Panc1 (cell line): ENCODE measurements at regions not wholly inside any gene's neighbourhood (a gene's known extent, or its start where the extent isn't known, plus 50 kb on each side); places are given as distances from the start of the nearest gene placed in this dataset.

Experiments
- ATAC-seq: fragments of 200-7000 bp; cut with Tn5 transposase; 2 replicates; pipeline ENCODE4 v1.9.1; 2020; ENCODE audit warnings: mild to moderate bottlenecking, moderate library complexity
- BruUV-seq: library from RNA; stranded (reverse); fragments of 400-500 nt; replicated peaks from 2 replicates; lab custom pipeline; 2021; lab: Mats Ljungman, UMichigan
- CTCF ChIA-PET: fragments of 300-600 bp; sonication (Branson Sonifier 250); formaldehyde crosslinking; loops from one replicate; lab custom pipeline; 2022; ENCODE audit warnings: antibody characterized with exemption; lab: Charles Lee
- POLR2A ChIA-PET: fragments of 300-600 bp; sonication (Branson Sonifier 250); formaldehyde crosslinking; loops from one replicate; lab custom pipeline; 2022; ENCODE audit warnings: antibody characterized with exemption; lab: Charles Lee
- DNase-seq: peaks from one replicate; pipeline ENCODE4 v3.0.0-alpha.2; 2010; ENCODE audit warnings: low read depth, low spot score
- H3K27ac ChIP-seq: 2 replicates; pipeline ENCODE4 v1.5.1; 2011; ENCODE audit warnings: mild to moderate bottlenecking, low read length, inconsistent platforms
- H3K27me3 ChIP-seq: fragments of 200-500 bp; sonication (Bioruptor generic); 2 replicates; pipeline ENCODE4 v1.6.0; 2014; ENCODE audit warnings: low read length, inconsistent platforms; ENCODE audit not compliant: control insufficient read depth, insufficient read depth
- H3K36me3 ChIP-seq: fragments of 200-500 bp; sonication (Bioruptor generic); 2 replicates; pipeline ENCODE4 v1.5.1; 2014; ENCODE audit warnings: inconsistent platforms, mild to moderate bottlenecking, low read length, moderate library complexity; ENCODE audit not compliant: control insufficient read depth, insufficient read depth
- H3K4me1 ChIP-seq: 2 replicates; pipeline ENCODE4 v1.5.1; 2011; ENCODE audit warnings: inconsistent platforms, mild to moderate bottlenecking, low read length, moderate library complexity; ENCODE audit not compliant: control insufficient read depth, insufficient read depth
- H3K4me3 ChIP-seq, 2 experiments: 2 replicates each; pipeline ENCODE4 v1.5.1; 2011 to 2012; ENCODE audit warnings: low read depth in 2 of 2, low read length in 2 of 2, mild to moderate bottlenecking in 2 of 2, inconsistent platforms in 1 of 2, moderate library complexity in 1 of 2
- H3K9me3 ChIP-seq: fragments of 200-500 bp; sonication (Bioruptor generic); 2 replicates; pipeline ENCODE4 v1.5.1; 2014; ENCODE audit warnings: low read depth, mild to moderate bottlenecking, inconsistent platforms, low read length, moderate library complexity; ENCODE audit not compliant: control insufficient read depth, insufficient read depth
- POLR2AphosphoS5 ChIP-seq: IDR thresholded peaks from 2 replicates; pipeline ENCODE4 v1.6.1; 2012; ENCODE audit warnings: mild to moderate bottlenecking, low read depth, low read length, moderate library complexity
- REST ChIP-seq, 2 experiments: IDR thresholded peaks; 2 replicates each; pipeline ENCODE4 v1.6.1; 2011 to 2012; ENCODE audit warnings: low read depth in 2 of 2, control low read depth in 1 of 2, low read length in 1 of 2, mild to moderate bottlenecking in 1 of 2, moderate library complexity in 1 of 2; ENCODE audit not compliant: insufficient read depth in 1 of 2
- SIN3A ChIP-seq: IDR thresholded peaks from 2 replicates; pipeline ENCODE4 v1.6.1; 2012; ENCODE audit warnings: low read depth, mild to moderate bottlenecking, low read length, moderate library complexity, borderline replicate concordance; ENCODE audit not compliant: insufficient read depth
- TCF7L2 ChIP-seq: IDR thresholded peaks from 2 replicates; pipeline ENCODE4 v1.6.1; 2011; ENCODE audit warnings: mild to moderate bottlenecking, low read depth, low read length, inconsistent platforms
- in situ Hi-C: cut with HindIII; loops from 2 replicates; pipeline ENCODE4 v1.10.0; 2016; ENCODE audit warnings: low sequenced_read_pairs, low pct_unique_long_range_greater_than_20kb
- intact Hi-C: fragments of 100-400 bp; cut with micrococcal nuclease; formaldehyde crosslinking; loops from one replicate; pipeline ENCODE4 v1.10.0; 2022; ENCODE audit not compliant: unreplicated experiment
- TF ChIP-seq, protein P1 (sequence below): fragments of 450-650 bp; IDR thresholded peaks from 2 replicates; pipeline ENCODE4 v1.5.1; 2017; ENCODE audit warnings: mild to moderate bottlenecking

- Histone ChIP-seq H3K36me3 (no peaks in the 10 kb centered on the region), H3K4me3 (no peak overlapping the region), H3K9me3 (no peaks in the 10 kb centered on the region), H3K4me1 (no peaks in the 10 kb centered on the region; the same call in 1 of the 2 replicates), H3K27ac (no peak overlapping the region), H3K27me3 (no peaks in the 10 kb centered on the region)
- BruUV-seq = no TSS peak
- intact Hi-C loops = no loop called here
- DNase-seq (no peak), ATAC-seq (no peak)
- in situ Hi-C loops = no loop called here
- ChIA-PET POLR2A (no interaction called here), CTCF (no interaction called here)
- TF ChIP-seq SIN3A (no peak), POLR2AphosphoS5 (no peak), REST (IDR thresholded peaks at IDR 0.05; ENCODE audit: insufficient read depth in 1 of 2, low read depth in 2 of 2, low read length in 1 of 2) (no peak), TCF7L2 (no peak)
- TF ChIP-seq, protein P1, sequence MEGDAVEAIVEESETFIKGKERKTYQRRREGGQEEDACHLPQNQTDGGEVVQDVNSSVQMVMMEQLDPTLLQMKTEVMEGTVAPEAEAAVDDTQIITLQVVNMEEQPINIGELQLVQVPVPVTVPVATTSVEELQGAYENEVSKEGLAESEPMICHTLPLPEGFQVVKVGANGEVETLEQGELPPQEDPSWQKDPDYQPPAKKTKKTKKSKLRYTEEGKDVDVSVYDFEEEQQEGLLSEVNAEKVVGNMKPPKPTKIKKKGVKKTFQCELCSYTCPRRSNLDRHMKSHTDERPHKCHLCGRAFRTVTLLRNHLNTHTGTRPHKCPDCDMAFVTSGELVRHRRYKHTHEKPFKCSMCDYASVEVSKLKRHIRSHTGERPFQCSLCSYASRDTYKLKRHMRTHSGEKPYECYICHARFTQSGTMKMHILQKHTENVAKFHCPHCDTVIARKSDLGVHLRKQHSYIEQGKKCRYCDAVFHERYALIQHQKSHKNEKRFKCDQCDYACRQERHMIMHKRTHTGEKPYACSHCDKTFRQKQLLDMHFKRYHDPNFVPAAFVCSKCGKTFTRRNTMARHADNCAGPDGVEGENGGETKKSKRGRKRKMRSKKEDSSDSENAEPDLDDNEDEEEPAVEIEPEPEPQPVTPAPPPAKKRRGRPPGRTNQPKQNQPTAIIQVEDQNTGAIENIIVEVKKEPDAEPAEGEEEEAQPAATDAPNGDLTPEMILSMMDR = no peak
Observed at GRCh38 chr4:124055896-124056295, 656.6 kb downstream of the ANKRD50 start.

DNA sequence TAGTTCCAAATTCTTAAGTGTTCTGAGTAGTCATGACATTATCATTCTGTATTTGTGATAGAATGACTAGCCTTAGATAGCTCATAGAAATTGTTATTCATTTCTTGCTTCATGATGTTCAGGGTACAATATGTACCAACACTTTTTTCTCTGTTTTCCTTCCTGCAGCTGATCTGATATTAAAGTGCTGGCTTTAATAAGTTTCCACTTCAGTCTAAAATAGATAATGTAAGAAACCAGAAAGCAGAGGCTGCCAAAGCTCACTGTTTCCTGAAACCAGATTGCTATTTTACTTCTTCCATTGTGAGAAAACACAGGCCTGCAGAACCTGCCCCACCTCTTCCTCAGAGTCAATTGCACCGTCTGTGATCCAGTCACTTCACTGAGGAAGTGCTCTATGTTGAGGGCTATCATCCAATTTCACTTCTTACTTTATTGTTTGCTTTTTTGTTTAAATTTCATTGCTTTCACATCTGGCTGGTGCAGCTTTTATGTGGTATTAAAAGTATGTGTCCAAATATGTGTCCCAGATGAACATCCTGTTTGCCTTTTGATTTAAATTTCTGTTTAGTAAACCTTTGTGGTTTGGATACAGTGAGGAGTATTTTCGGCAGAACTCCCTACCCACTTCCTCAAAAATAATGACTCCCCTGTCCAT, 652.1 kb downstream of the ANKRD50 start:
- H3K27ac ChIP-seq = peak overlapping the region; percentile 12; the same call in 1 of the 2 replicates
- in situ Hi-C loops (no loop called here), intact Hi-C loops (no loop called here)
- TF ChIP-seq TCF7L2 (0 out of 2 replicates have a peak, but pooled peaks have one; percentile 53), REST (IDR thresholded peaks at IDR 0.05; ENCODE audit: insufficient read depth in 1 of 2, low read depth in 2 of 2, low read length in 1 of 2) (no peak), SIN3A (no peak)
- ChIA-PET POLR2A (no interaction called here), CTCF (no interaction called here)
- H3K9me3 ChIP-seq = no peaks in the 10 kb centered on the region
- no peaks in the 10 kb centered on the region for H3K27me3 ChIP-seq
- no peak overlapping the region for H3K4me3 ChIP-seq
- H3K4me1 ChIP-seq = no peaks in the 10 kb centered on the region; the same call in 1 of the 2 replicates
- no peak for DNase-seq
- no TSS peak for BruUV-seq
- ATAC-seq = no peak
- H3K36me3 ChIP-seq = no peaks in the 10 kb centered on the region
